ENCODE measurements at regions not wholly inside any gene's neighbourhood (a gene's known extent, or its start where the extent isn't known, plus 50 kb on each side); places are given as distances from the start of the nearest gene placed in this dataset.

- Histone ChIP-seq H3K4me3 (no peak overlapping the region), H3K27ac (no peak overlapping the region), H3K27me3 (no peaks in the 10 kb centered on the region), H3K9me3 (no peaks in the 10 kb centered on the region), H3K4me1 (no peaks in the 10 kb centered on the region), H3K36me3 (replicated peaks in 1 of 2; ENCODE audit: insufficient read depth in 1 of 2, low read depth in 2 of 2) (no peaks in the 10 kb centered on the region)
- ATAC-seq: no peak
- intact Hi-C loops (cut with DNase I): no loop called here
- 49 to 69% methylated on average over 2 of the region's 2 CpGs for WGBS, 2 donors
- DNase-seq: no peak
- TF ChIP-seq POLR2A (IDR thresholded peaks at IDR 0.05): no peak
- TF ChIP-seq CTCF (IDR thresholded peaks at IDR 0.05): no peak
Observed at GRCh38 chr12:84329938-84330337, 582.7 kb downstream of the SLC6A15 start.

GRCh38 chr12:84315926-84316325 lies 596.7 kb downstream of the SLC6A15 start:
- DNase-seq (no peak), ATAC-seq (no peak)
- Histone ChIP-seq H3K27me3 (no peaks in the 10 kb centered on the region), H3K4me3 (no peak overlapping the region), H3K36me3 (replicated peaks in 1 of 2; ENCODE audit: insufficient read depth in 1 of 2, low read depth in 2 of 2) (no peaks in the 10 kb centered on the region), H3K9me3 (no peaks in the 10 kb centered on the region), H3K4me1 (no peaks in the 10 kb centered on the region), H3K27ac (no peak overlapping the region)
- WGBS, 2 donors: 43 to 59% methylated on average over 1 of the region's 1 CpG
- no peak for TF ChIP-seq POLR2A (IDR thresholded peaks at IDR 0.05)
- TF ChIP-seq CTCF (IDR thresholded peaks at IDR 0.05): no peak
- intact Hi-C loops (cut with DNase I): no loop called here

- Histone ChIP-seq H3K9me3 (no peaks in the 10 kb centered on the region), H3K4me1 (no peaks in the 10 kb centered on the region), H3K36me3 (replicated peaks in 1 of 2; ENCODE audit: insufficient read depth in 1 of 2, low read depth in 2 of 2) (no peaks in the 10 kb centered on the region), H3K27ac (no peak overlapping the region), H3K4me3 (no peak overlapping the region), H3K27me3 (no peaks in the 10 kb centered on the region)
- TF ChIP-seq CTCF (IDR thresholded peaks at IDR 0.05) (no peak), POLR2A (IDR thresholded peaks at IDR 0.05) (no peak)
- ATAC-seq (no peak), DNase-seq (no peak)
- intact Hi-C loops (cut with DNase I): no loop called here
Observed at GRCh38 chr12:84313323-84313675, 599.3 kb downstream of the SLC6A15 start.

- DNase-seq (no peak), ATAC-seq (no peak)
- 65 to 79% methylated on average over 1 of the region's 1 CpG for WGBS, 2 donors
- no peak for TF ChIP-seq CTCF (IDR thresholded peaks at IDR 0.05)
- TF ChIP-seq POLR2A (IDR thresholded peaks at IDR 0.05): no peak
- no peak overlapping the region for H3K4me3 ChIP-seq
- H3K36me3 ChIP-seq (replicated peaks in 1 of 2; ENCODE audit: insufficient read depth in 1 of 2, low read depth in 2 of 2): no peaks in the 10 kb centered on the region
- H3K27ac ChIP-seq: no peak overlapping the region
- intact Hi-C loops (cut with DNase I): no loop called here
- H3K27me3 ChIP-seq: no peaks in the 10 kb centered on the region
- H3K4me1 ChIP-seq: no peaks in the 10 kb centered on the region
- H3K9me3 ChIP-seq: no peaks in the 10 kb centered on the region
Observed at GRCh38 chr12:84308211-84308610, 604.4 kb downstream of the SLC6A15 start.

GRCh38 chr12:84305144-84305543 lies 607.5 kb downstream of the SLC6A15 start:
- Histone ChIP-seq H3K4me3 (no peak overlapping the region), H3K36me3 (replicated peaks in 1 of 2; ENCODE audit: insufficient read depth in 1 of 2, low read depth in 2 of 2) (no peaks in the 10 kb centered on the region), H3K27ac (no peak overlapping the region), H3K4me1 (no peaks in the 10 kb centered on the region), H3K9me3 (no peaks in the 10 kb centered on the region), H3K27me3 (no peaks in the 10 kb centered on the region)
- no peak for DNase-seq
- no peak for TF ChIP-seq POLR2A (IDR thresholded peaks at IDR 0.05)
- TF ChIP-seq CTCF (IDR thresholded peaks at IDR 0.05): no peak
- WGBS, 2 donors: 60 to 65% methylated on average over 3 of the region's 3 CpGs
- intact Hi-C loops (cut with DNase I): no loop called here
- no peak for ATAC-seq
